HEK293 (cell line): ENCODE measurements at regions not wholly inside any gene's neighbourhood (a gene's known extent, or its start where the extent isn't known, plus 50 kb on each side); places are given as distances from the start of the nearest gene placed in this dataset.

Source experiments
- HOXA7 ChIP-seq: sonication (generic); formaldehyde crosslinking; IDR thresholded peaks from 2 replicates; pipeline ENCODE4 v1.8.1; 2022; ENCODE audit warnings: missing genetic modification reagents, borderline replicate concordance
- HOXD13 ChIP-seq: sonication (generic); formaldehyde crosslinking; IDR thresholded peaks from 2 replicates; pipeline ENCODE4 v1.8.0; 2022; ENCODE audit warnings: missing genetic modification reagents, borderline replicate concordance
- KLF9 ChIP-seq: fragments of 450-650 bp; formaldehyde crosslinking; IDR thresholded peaks from 2 replicates; pipeline ENCODE4 v1.5.1; 2016; ENCODE audit warnings: missing biosample characterization, missing genetic modification characterization, low read depth
- SP2 ChIP-seq: fragments of 450-650 bp; formaldehyde crosslinking; IDR thresholded peaks from 2 replicates; pipeline ENCODE4 v1.5.1; 2016; ENCODE audit warnings: missing biosample characterization, missing genetic modification characterization
- TF ChIP-seq, protein P1 (sequence below): fragments of 450-650 bp; formaldehyde crosslinking; IDR thresholded peaks from 2 replicates; pipeline ENCODE4 v1.5.1; 2016; ENCODE audit warnings: missing biosample characterization, missing genetic modification characterization
- TF ChIP-seq, protein P2 (sequence below): fragments of 450-650 bp; formaldehyde crosslinking; IDR thresholded peaks from 2 replicates; pipeline ENCODE4 v1.5.1; 2017; ENCODE audit warnings: missing biosample characterization, missing genetic modification characterization
- TF ChIP-seq, protein P3 (sequence below): fragments of 450-650 bp; formaldehyde crosslinking; IDR thresholded peaks from 2 replicates; pipeline ENCODE4 v1.5.1; 2017; ENCODE audit warnings: missing biosample characterization, mild to moderate bottlenecking, missing genetic modification characterization, moderate library complexity
- TF ChIP-seq, protein P4 (sequence below): fragments of 450-650 bp; formaldehyde crosslinking; conservative IDR thresholded peaks from 2 replicates; pipeline ENCODE4 v1.5.1; 2016; ENCODE audit warnings: low read depth, missing biosample characterization, missing genetic modification characterization
- TF ChIP-seq, protein P5 (sequence below): fragments of 450-650 bp; formaldehyde crosslinking; optimal IDR thresholded peaks from 2 replicates; pipeline ENCODE3; 2016; ENCODE audit warnings: missing biosample characterization, mild to moderate bottlenecking, missing genetic modification characterization
- TF ChIP-seq, protein P6 (sequence below): sonication (generic); formaldehyde crosslinking; IDR thresholded peaks from 2 replicates; pipeline ENCODE4 v1.8.1; 2022; ENCODE audit warnings: mild to moderate bottlenecking, moderate library complexity, missing genetic modification reagents

DNA sequence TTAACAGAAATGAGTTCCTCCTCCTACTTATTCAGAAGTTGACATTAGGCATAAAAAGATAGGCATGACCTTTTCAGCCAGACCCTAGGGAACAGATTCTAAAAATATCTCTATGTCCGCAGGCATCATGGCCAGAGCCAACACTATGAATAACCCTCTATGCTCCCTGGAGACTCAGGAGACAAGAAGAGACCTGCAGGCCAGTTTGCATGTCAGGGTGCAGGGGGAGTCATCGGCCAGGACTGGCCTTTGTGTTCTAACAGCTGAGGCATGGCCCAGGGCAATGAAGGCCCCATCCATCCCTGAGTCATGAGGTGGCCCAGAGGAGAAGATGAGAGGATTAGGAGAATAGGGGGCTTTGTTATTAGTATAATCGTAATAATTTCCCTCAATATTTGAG lies 93.8 kb downstream of the TMEM215 start:
- TF ChIP-seq SP2 (no peak), HOXD13 (no peak), KLF9 (tag by site-specific recombination) (no peak), HOXA7 (CRISPR knock-in tag) (no peak)
- TF ChIP-seq, protein P1, sequence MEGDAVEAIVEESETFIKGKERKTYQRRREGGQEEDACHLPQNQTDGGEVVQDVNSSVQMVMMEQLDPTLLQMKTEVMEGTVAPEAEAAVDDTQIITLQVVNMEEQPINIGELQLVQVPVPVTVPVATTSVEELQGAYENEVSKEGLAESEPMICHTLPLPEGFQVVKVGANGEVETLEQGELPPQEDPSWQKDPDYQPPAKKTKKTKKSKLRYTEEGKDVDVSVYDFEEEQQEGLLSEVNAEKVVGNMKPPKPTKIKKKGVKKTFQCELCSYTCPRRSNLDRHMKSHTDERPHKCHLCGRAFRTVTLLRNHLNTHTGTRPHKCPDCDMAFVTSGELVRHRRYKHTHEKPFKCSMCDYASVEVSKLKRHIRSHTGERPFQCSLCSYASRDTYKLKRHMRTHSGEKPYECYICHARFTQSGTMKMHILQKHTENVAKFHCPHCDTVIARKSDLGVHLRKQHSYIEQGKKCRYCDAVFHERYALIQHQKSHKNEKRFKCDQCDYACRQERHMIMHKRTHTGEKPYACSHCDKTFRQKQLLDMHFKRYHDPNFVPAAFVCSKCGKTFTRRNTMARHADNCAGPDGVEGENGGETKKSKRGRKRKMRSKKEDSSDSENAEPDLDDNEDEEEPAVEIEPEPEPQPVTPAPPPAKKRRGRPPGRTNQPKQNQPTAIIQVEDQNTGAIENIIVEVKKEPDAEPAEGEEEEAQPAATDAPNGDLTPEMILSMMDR, result no peak
- TF ChIP-seq, protein P2, sequence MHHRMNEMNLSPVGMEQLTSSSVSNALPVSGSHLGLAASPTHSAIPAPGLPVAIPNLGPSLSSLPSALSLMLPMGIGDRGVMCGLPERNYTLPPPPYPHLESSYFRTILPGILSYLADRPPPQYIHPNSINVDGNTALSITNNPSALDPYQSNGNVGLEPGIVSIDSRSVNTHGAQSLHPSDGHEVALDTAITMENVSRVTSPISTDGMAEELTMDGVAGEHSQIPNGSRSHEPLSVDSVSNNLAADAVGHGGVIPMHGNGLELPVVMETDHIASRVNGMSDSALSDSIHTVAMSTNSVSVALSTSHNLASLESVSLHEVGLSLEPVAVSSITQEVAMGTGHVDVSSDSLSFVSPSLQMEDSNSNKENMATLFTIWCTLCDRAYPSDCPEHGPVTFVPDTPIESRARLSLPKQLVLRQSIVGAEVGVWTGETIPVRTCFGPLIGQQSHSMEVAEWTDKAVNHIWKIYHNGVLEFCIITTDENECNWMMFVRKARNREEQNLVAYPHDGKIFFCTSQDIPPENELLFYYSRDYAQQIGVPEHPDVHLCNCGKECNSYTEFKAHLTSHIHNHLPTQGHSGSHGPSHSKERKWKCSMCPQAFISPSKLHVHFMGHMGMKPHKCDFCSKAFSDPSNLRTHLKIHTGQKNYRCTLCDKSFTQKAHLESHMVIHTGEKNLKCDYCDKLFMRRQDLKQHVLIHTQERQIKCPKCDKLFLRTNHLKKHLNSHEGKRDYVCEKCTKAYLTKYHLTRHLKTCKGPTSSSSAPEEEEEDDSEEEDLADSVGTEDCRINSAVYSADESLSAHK (tag by site-specific recombination), result no peak
- TF ChIP-seq, protein P3, sequence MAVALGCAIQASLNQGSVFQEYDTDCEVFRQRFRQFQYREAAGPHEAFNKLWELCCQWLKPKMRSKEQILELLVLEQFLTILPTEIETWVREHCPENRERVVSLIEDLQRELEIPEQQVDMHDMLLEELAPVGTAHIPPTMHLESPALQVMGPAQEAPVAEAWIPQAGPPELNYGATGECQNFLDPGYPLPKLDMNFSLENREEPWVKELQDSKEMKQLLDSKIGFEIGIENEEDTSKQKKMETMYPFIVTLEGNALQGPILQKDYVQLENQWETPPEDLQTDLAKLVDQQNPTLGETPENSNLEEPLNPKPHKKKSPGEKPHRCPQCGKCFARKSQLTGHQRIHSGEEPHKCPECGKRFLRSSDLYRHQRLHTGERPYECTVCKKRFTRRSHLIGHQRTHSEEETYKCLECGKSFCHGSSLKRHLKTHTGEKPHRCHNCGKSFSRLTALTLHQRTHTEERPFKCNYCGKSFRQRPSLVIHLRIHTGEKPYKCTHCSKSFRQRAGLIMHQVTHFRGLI, result no peak
- TF ChIP-seq, protein P4, sequence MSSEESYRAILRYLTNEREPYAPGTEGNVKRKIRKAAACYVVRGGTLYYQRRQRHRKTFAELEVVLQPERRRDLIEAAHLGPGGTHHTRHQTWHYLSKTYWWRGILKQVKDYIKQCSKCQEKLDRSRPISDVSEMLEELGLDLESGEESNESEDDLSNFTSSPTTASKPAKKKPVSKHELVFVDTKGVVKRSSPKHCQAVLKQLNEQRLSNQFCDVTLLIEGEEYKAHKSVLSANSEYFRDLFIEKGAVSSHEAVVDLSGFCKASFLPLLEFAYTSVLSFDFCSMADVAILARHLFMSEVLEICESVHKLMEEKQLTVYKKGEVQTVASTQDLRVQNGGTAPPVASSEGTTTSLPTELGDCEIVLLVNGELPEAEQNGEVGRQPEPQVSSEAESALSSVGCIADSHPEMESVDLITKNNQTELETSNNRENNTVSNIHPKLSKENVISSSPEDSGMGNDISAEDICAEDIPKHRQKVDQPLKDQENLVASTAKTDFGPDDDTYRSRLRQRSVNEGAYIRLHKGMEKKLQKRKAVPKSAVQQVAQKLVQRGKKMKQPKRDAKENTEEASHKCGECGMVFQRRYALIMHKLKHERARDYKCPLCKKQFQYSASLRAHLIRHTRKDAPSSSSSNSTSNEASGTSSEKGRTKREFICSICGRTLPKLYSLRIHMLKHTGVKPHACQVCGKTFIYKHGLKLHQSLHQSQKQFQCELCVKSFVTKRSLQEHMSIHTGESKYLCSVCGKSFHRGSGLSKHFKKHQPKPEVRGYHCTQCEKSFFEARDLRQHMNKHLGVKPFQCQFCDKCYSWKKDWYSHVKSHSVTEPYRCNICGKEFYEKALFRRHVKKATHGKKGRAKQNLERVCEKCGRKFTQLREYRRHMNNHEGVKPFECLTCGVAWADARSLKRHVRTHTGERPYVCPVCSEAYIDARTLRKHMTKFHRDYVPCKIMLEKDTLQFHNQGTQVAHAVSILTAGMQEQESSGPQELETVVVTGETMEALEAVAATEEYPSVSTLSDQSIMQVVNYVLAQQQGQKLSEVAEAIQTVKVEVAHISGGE (tag by site-specific recombination), result no peak
- TF ChIP-seq, protein P5, sequence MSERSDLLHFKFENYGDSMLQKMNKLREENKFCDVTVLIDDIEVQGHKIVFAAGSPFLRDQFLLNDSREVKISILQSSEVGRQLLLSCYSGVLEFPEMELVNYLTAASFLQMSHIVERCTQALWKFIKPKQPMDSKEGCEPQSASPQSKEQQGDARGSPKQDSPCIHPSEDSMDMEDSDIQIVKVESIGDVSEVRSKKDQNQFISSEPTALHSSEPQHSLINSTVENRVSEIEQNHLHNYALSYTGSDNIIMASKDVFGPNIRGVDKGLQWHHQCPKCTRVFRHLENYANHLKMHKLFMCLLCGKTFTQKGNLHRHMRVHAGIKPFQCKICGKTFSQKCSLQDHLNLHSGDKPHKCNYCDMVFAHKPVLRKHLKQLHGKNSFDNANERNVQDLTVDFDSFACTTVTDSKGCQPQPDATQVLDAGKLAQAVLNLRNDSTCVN (tag by site-specific recombination), result no peak
- TF ChIP-seq, protein P6, sequence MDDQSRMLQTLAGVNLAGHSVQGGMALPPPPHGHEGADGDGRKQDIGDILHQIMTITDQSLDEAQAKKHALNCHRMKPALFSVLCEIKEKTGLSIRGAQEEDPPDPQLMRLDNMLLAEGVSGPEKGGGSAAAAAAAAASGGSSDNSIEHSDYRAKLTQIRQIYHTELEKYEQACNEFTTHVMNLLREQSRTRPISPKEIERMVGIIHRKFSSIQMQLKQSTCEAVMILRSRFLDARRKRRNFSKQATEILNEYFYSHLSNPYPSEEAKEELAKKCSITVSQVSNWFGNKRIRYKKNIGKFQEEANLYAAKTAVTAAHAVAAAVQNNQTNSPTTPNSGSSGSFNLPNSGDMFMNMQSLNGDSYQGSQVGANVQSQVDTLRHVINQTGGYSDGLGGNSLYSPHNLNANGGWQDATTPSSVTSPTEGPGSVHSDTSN, result no peak
